WTC11 (cell line): ENCODE measurements at regions not wholly inside any gene's neighbourhood (a gene's known extent, or its start where the extent isn't known, plus 50 kb on each side); places are given as distances from the start of the nearest gene placed in this dataset.

Source experiments
- ATAC-seq: fragments of 200-7000 bp; cut with Tn5 transposase; 2 replicates; pipeline ENCODE4 v1.10.0; 2021; ENCODE audit warnings: mild to moderate bottlenecking, moderate library complexity
- CTCF ChIA-PET: fragments of 300-600 bp; sonication (Branson Sonifier 250); formaldehyde crosslinking; loops from one replicate; lab custom pipeline; 2021; ENCODE audit warnings: antibody characterized with exemption; lab: Charles Lee
- POLR2A ChIA-PET: fragments of 350-600 bp; sonication (Branson Sonifier 250); formaldehyde crosslinking; loops from one replicate; lab custom pipeline; 2021; ENCODE audit warnings: antibody characterized with exemption; lab: Charles Lee
- DNase-seq: peaks from one replicate; pipeline ENCODE4 v3.0.0; 2021; ENCODE audit warnings: low spot score
- H3K27ac Mint-ChIP-seq: 2 replicates; pipeline ENCODE4 v1.8.0; 2021; ENCODE audit warnings: mixed read lengths
- H3K27me3 Mint-ChIP-seq: 2 replicates; pipeline ENCODE4 v1.8.0; 2021; ENCODE audit warnings: low read depth, mild to moderate bottlenecking, moderate library complexity, mixed read lengths
- H3K36me3 Mint-ChIP-seq: 2 replicates; pipeline ENCODE4 v1.8.0; 2021; ENCODE audit warnings: mixed read lengths
- H3K4me1 Mint-ChIP-seq: 2 replicates; pipeline ENCODE4 v1.8.0; 2022; ENCODE audit warnings: mixed read lengths
- H3K4me3 Mint-ChIP-seq: 2 replicates; pipeline ENCODE4 v1.8.0; 2021; ENCODE audit warnings: mild to moderate bottlenecking, moderate library complexity, mixed read lengths
- H3K9me3 Mint-ChIP-seq: 2 replicates; pipeline ENCODE4 v1.8.0; 2021; ENCODE audit warnings: mixed read lengths
- CBFB ChIP-seq: sonication (generic); formaldehyde crosslinking; IDR thresholded peaks from 2 replicates; pipeline ENCODE4 v1.8.1; 2022; ENCODE audit warnings: mild to moderate bottlenecking, low read depth, missing genetic modification reagents
- EMX1 ChIP-seq: fragments of 250-450 bp; sonication (Bioruptor Pico); IDR thresholded peaks from 2 replicates; pipeline ENCODE4 v1.8.0; 2021; ENCODE audit warnings: mild to moderate bottlenecking
- FOXP1 ChIP-seq: sonication (generic); formaldehyde crosslinking; IDR thresholded peaks from 2 replicates; pipeline ENCODE4 v1.8.0; 2022; ENCODE audit warnings: missing genetic modification reagents, mild to moderate bottlenecking, moderate library complexity, borderline replicate concordance
- GTF2I ChIP-seq: fragments of 250-450 bp; sonication (Bioruptor Pico); conservative IDR thresholded peaks from 2 replicates; pipeline ENCODE4 v1.4.0; 2021; ENCODE audit warnings: mild to moderate bottlenecking
- MXD4 ChIP-seq: fragments of 250-450 bp; sonication (Bioruptor Pico); IDR thresholded peaks from 2 replicates; pipeline ENCODE4 v1.8.0; 2021; ENCODE audit warnings: mild to moderate bottlenecking, moderate library complexity, borderline replicate concordance
- MYBL2 ChIP-seq: sonication (generic); formaldehyde crosslinking; IDR thresholded peaks from 2 replicates; pipeline ENCODE4 v1.8.1; 2023; ENCODE audit warnings: mild to moderate bottlenecking, moderate library complexity, missing genetic modification reagents
- NFYB ChIP-seq: sonication (generic); formaldehyde crosslinking; conservative IDR thresholded peaks from 2 replicates; pipeline ENCODE4 v1.8.0; 2022; ENCODE audit warnings: low read depth, missing genetic modification reagents
- NR3C1 ChIP-seq: sonication (generic); formaldehyde crosslinking; conservative IDR thresholded peaks from 2 replicates; pipeline ENCODE4 v1.8.1; 2023; ENCODE audit warnings: low read depth, mild to moderate bottlenecking, missing genetic modification reagents
- RORB ChIP-seq: fragments of 250-450 bp; sonication (Bioruptor Pico); IDR thresholded peaks from 2 replicates; pipeline ENCODE4 v1.9.0; 2021; ENCODE audit warnings: mild to moderate bottlenecking
- SMAD4 ChIP-seq: sonication (generic); formaldehyde crosslinking; IDR thresholded peaks from 2 replicates; pipeline ENCODE4 v1.8.0; 2022; ENCODE audit warnings: mild to moderate bottlenecking, missing genetic modification reagents
- TEAD4 ChIP-seq: sonication (generic); formaldehyde crosslinking; IDR thresholded peaks from 2 replicates; pipeline ENCODE4 v1.8.0; 2022; ENCODE audit warnings: mild to moderate bottlenecking, missing genetic modification reagents
- TP53 ChIP-seq: sonication (generic); formaldehyde crosslinking; IDR thresholded peaks from 2 replicates; pipeline ENCODE4 v1.8.1; 2023; ENCODE audit warnings: mild to moderate bottlenecking, missing genetic modification reagents
- ZNF423 ChIP-seq: fragments of 250-450 bp; sonication (Bioruptor Pico); IDR thresholded peaks from 2 replicates; pipeline ENCODE4 v2.1.2; 2022; ENCODE audit warnings: mild to moderate bottlenecking, moderate library complexity
- ZNF671 ChIP-seq: fragments of 250-450 bp; sonication (Bioruptor Pico); IDR thresholded peaks from 2 replicates; pipeline ENCODE4 v1.8.0; 2021; ENCODE audit warnings: mild to moderate bottlenecking
- TF ChIP-seq, protein P1 (sequence below): sonication (generic); formaldehyde crosslinking; IDR thresholded peaks from 2 replicates; pipeline ENCODE4 v1.8.1; 2022; ENCODE audit warnings: low read depth, mild to moderate bottlenecking, moderate library complexity, missing genetic modification reagents, borderline replicate concordance
- TF ChIP-seq, protein P2 (sequence below): sonication (generic); formaldehyde crosslinking; IDR thresholded peaks from 2 replicates; pipeline ENCODE4 v1.8.0; 2023; ENCODE audit warnings: mild to moderate bottlenecking, missing genetic modification reagents
- TF ChIP-seq, protein P3 (sequence below): fragments of 250-450 bp; sonication (Bioruptor Pico); IDR thresholded peaks from 2 replicates; pipeline ENCODE4 v1.9.0; 2021; ENCODE audit warnings: mild to moderate bottlenecking
- TF ChIP-seq, protein P4 (sequence below): sonication (generic); formaldehyde crosslinking; IDR thresholded peaks from 2 replicates; pipeline ENCODE4 v1.8.1; 2023; ENCODE audit warnings: mild to moderate bottlenecking, missing genetic modification reagents, moderate library complexity
- TF ChIP-seq, protein P5 (sequence below): sonication (generic); formaldehyde crosslinking; IDR thresholded peaks from 2 replicates; pipeline ENCODE4 v1.8.1; 2023; ENCODE audit warnings: mild to moderate bottlenecking, missing genetic modification reagents, moderate library complexity
- TF ChIP-seq, protein P6 (sequence below): sonication (generic); formaldehyde crosslinking; IDR thresholded peaks from 2 replicates; pipeline ENCODE4 v1.8.0; 2023; ENCODE audit warnings: missing genetic modification reagents, mild to moderate bottlenecking, borderline replicate concordance

DNA sequence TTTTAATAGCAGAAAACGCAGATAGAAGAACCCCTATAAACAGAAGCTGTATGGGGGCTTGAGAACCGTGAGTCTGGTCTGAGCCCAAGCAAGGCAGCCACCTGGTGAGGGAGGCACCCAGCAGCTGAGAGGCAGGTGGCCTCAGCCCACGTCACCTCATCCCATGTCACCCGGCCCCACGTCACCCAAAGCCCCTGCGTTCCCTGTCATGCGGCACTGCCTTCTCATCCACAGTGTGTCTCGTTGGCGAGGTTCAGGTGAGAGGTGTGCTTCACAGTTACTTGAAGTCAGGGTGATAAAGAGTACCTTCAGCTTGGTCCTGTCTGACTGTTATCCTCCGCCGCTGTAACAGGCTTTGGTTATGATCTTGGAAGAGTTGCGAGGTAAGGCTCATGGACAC, 80.6 kb upstream of the IRX4 start:
- H3K27me3 Mint-ChIP-seq: no peaks in the 10 kb centered on the region
- ChIA-PET CTCF (no interaction called here), POLR2A (no interaction called here)
- TF ChIP-seq NR3C1 (CRISPR knock-in tag) (no peak), MXD4 (CRISPR knock-in tag) (no peak), EMX1 (CRISPR knock-in tag) (no peak), SMAD4 (CRISPR knock-in tag) (no peak), MYBL2 (CRISPR knock-in tag) (no peak), RORB (CRISPR knock-in tag) (no peak), FOXP1 (CRISPR knock-in tag) (no peak), CBFB (CRISPR knock-in tag) (no peak), ZNF423 (CRISPR knock-in tag) (no peak), GTF2I (CRISPR knock-in tag) (no peak), NFYB (no peak), TEAD4 (no peak), TP53 (no peak), ZNF671 (CRISPR knock-in tag) (no peak)
- TF ChIP-seq, protein P1, sequence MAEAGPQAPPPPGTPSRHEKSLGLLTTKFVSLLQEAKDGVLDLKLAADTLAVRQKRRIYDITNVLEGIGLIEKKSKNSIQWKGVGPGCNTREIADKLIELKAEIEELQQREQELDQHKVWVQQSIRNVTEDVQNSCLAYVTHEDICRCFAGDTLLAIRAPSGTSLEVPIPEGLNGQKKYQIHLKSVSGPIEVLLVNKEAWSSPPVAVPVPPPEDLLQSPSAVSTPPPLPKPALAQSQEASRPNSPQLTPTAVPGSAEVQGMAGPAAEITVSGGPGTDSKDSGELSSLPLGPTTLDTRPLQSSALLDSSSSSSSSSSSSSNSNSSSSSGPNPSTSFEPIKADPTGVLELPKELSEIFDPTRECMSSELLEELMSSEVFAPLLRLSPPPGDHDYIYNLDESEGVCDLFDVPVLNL: no peak
- TF ChIP-seq, protein P2, sequence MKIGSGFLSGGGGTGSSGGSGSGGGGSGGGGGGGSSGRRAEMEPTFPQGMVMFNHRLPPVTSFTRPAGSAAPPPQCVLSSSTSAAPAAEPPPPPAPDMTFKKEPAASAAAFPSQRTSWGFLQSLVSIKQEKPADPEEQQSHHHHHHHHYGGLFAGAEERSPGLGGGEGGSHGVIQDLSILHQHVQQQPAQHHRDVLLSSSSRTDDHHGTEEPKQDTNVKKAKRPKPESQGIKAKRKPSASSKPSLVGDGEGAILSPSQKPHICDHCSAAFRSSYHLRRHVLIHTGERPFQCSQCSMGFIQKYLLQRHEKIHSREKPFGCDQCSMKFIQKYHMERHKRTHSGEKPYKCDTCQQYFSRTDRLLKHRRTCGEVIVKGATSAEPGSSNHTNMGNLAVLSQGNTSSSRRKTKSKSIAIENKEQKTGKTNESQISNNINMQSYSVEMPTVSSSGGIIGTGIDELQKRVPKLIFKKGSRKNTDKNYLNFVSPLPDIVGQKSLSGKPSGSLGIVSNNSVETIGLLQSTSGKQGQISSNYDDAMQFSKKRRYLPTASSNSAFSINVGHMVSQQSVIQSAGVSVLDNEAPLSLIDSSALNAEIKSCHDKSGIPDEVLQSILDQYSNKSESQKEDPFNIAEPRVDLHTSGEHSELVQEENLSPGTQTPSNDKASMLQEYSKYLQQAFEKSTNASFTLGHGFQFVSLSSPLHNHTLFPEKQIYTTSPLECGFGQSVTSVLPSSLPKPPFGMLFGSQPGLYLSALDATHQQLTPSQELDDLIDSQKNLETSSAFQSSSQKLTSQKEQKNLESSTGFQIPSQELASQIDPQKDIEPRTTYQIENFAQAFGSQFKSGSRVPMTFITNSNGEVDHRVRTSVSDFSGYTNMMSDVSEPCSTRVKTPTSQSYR: no peak
- TF ChIP-seq, protein P3, sequence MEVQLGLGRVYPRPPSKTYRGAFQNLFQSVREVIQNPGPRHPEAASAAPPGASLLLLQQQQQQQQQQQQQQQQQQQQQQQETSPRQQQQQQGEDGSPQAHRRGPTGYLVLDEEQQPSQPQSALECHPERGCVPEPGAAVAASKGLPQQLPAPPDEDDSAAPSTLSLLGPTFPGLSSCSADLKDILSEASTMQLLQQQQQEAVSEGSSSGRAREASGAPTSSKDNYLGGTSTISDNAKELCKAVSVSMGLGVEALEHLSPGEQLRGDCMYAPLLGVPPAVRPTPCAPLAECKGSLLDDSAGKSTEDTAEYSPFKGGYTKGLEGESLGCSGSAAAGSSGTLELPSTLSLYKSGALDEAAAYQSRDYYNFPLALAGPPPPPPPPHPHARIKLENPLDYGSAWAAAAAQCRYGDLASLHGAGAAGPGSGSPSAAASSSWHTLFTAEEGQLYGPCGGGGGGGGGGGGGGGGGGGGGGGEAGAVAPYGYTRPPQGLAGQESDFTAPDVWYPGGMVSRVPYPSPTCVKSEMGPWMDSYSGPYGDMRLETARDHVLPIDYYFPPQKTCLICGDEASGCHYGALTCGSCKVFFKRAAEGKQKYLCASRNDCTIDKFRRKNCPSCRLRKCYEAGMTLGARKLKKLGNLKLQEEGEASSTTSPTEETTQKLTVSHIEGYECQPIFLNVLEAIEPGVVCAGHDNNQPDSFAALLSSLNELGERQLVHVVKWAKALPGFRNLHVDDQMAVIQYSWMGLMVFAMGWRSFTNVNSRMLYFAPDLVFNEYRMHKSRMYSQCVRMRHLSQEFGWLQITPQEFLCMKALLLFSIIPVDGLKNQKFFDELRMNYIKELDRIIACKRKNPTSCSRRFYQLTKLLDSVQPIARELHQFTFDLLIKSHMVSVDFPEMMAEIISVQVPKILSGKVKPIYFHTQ: no peak
- TF ChIP-seq, protein P4, sequence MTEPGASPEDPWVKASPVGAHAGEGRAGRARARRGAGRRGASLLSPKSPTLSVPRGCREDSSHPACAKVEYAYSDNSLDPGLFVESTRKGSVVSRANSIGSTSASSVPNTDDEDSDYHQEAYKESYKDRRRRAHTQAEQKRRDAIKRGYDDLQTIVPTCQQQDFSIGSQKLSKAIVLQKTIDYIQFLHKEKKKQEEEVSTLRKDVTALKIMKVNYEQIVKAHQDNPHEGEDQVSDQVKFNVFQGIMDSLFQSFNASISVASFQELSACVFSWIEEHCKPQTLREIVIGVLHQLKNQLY (CRISPR knock-in tag): no peak
- TF ChIP-seq, protein P5, sequence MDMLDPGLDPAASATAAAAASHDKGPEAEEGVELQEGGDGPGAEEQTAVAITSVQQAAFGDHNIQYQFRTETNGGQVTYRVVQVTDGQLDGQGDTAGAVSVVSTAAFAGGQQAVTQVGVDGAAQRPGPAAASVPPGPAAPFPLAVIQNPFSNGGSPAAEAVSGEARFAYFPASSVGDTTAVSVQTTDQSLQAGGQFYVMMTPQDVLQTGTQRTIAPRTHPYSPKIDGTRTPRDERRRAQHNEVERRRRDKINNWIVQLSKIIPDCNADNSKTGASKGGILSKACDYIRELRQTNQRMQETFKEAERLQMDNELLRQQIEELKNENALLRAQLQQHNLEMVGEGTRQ (CRISPR knock-in tag): no peak
- TF ChIP-seq, protein P6, sequence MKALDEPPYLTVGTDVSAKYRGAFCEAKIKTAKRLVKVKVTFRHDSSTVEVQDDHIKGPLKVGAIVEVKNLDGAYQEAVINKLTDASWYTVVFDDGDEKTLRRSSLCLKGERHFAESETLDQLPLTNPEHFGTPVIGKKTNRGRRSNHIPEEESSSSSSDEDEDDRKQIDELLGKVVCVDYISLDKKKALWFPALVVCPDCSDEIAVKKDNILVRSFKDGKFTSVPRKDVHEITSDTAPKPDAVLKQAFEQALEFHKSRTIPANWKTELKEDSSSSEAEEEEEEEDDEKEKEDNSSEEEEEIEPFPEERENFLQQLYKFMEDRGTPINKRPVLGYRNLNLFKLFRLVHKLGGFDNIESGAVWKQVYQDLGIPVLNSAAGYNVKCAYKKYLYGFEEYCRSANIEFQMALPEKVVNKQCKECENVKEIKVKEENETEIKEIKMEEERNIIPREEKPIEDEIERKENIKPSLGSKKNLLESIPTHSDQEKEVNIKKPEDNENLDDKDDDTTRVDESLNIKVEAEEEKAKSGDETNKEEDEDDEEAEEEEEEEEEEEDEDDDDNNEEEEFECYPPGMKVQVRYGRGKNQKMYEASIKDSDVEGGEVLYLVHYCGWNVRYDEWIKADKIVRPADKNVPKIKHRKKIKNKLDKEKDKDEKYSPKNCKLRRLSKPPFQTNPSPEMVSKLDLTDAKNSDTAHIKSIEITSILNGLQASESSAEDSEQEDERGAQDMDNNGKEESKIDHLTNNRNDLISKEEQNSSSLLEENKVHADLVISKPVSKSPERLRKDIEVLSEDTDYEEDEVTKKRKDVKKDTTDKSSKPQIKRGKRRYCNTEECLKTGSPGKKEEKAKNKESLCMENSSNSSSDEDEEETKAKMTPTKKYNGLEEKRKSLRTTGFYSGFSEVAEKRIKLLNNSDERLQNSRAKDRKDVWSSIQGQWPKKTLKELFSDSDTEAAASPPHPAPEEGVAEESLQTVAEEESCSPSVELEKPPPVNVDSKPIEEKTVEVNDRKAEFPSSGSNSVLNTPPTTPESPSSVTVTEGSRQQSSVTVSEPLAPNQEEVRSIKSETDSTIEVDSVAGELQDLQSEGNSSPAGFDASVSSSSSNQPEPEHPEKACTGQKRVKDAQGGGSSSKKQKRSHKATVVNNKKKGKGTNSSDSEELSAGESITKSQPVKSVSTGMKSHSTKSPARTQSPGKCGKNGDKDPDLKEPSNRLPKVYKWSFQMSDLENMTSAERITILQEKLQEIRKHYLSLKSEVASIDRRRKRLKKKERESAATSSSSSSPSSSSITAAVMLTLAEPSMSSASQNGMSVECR: no peak
- H3K36me3 Mint-ChIP-seq: no peaks in the 10 kb centered on the region
- H3K4me1 Mint-ChIP-seq: peaks cover 24% of the 10 kb centered on the region
- no peaks in the 10 kb centered on the region for H3K9me3 Mint-ChIP-seq
- no peak overlapping the region for H3K4me3 Mint-ChIP-seq
- ATAC-seq (no peak), DNase-seq (no peak)
- no peak overlapping the region for H3K27ac Mint-ChIP-seq
